HEK293 (cell line): ENCODE measurements at regions not wholly inside any gene's neighbourhood (a gene's known extent, or its start where the extent isn't known, plus 50 kb on each side); places are given as distances from the start of the nearest gene placed in this dataset.

Experiments used
- OSR2 ChIP-seq: fragments of 450-650 bp; formaldehyde crosslinking; IDR thresholded peaks from 2 replicates; pipeline ENCODE4 v1.5.1; 2016; ENCODE audit warnings: missing biosample characterization, missing genetic modification characterization
- SETDB1 ChIP-seq: IDR thresholded peaks from one replicate; pipeline ENCODE4 v1.6.1; 2017; ENCODE audit warnings: mild to moderate bottlenecking, low read length, moderate library complexity, mixed read lengths; ENCODE audit not compliant: insufficient read length
- YY1 ChIP-seq: fragments of 450-650 bp; formaldehyde crosslinking; IDR thresholded peaks from 2 replicates; pipeline ENCODE4 v1.5.1; 2018; ENCODE audit warnings: missing biosample characterization, missing genetic modification characterization
- ZNF423 ChIP-seq: fragments of 450-650 bp; formaldehyde crosslinking; IDR thresholded peaks from 2 replicates; pipeline ENCODE4 v1.5.1; 2016; ENCODE audit warnings: missing biosample characterization, missing genetic modification characterization
- ZNF623 ChIP-seq: fragments of 450-650 bp; formaldehyde crosslinking; IDR thresholded peaks from 2 replicates; pipeline ENCODE4 v1.5.1; 2016; ENCODE audit warnings: missing biosample characterization, missing genetic modification characterization
- ZNF639 ChIP-seq: fragments of 450-650 bp; formaldehyde crosslinking; IDR thresholded peaks from 2 replicates; pipeline ENCODE4 v1.5.1; 2016; ENCODE audit warnings: missing biosample characterization, missing genetic modification characterization
- ZNF776 ChIP-seq: fragments of 450-650 bp; formaldehyde crosslinking; IDR thresholded peaks from 2 replicates; pipeline ENCODE4 v1.5.0; 2017; ENCODE audit warnings: missing biosample characterization, missing genetic modification characterization, borderline replicate concordance
- TF ChIP-seq, protein P1 (sequence below): fragments of 450-650 bp; formaldehyde crosslinking; IDR thresholded peaks from 2 replicates; pipeline ENCODE4 v1.5.1; 2016; ENCODE audit warnings: missing biosample characterization, missing genetic modification characterization
- TF ChIP-seq, protein P2 (sequence below): fragments of 450-650 bp; formaldehyde crosslinking; IDR thresholded peaks from 2 replicates; pipeline ENCODE4 v1.5.1; 2016; ENCODE audit warnings: missing biosample characterization, missing genetic modification characterization, low read depth

DNA sequence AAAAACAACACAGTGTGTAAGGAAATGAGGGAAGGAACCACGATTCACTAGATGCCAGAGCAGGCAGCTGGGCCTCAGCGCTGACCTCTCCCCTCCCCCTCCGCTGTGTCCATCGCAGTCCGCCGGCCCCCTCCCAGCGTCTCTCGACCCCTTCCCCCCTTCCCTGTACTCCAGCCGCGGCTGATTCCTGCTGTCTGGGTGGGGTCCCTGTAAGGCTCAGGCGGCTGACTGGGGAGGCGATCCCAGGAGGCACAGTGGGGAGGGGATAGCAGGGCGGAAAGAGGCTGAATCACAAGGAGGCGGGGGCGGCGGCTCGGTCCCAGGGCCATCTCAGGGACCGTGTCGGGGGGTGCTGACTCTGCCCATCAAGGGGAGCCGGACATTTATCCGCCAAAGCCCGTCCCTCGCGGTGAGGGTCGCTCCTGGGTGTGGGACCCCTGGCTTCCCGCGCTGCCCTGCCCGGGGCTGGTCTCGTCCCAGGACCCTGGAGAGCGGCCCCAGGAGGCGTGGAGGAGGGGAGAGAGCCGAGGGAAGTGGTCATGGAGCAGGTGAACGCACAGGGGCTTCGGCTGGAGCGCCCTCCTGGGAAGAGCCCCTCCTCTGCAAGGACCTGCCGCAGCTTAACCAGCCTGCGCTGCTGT lies 241.9 kb downstream of the PTPRU start:
- TF ChIP-seq SETDB1 (no peak), ZNF423 (tag by site-specific recombination) (no peak), YY1 (no peak), ZNF776 (no peak), ZNF623 (tag by site-specific recombination) (no peak), ZNF639 (tag by site-specific recombination) (no peak), OSR2 (tag by site-specific recombination) (no peak)
- TF ChIP-seq, protein P1, sequence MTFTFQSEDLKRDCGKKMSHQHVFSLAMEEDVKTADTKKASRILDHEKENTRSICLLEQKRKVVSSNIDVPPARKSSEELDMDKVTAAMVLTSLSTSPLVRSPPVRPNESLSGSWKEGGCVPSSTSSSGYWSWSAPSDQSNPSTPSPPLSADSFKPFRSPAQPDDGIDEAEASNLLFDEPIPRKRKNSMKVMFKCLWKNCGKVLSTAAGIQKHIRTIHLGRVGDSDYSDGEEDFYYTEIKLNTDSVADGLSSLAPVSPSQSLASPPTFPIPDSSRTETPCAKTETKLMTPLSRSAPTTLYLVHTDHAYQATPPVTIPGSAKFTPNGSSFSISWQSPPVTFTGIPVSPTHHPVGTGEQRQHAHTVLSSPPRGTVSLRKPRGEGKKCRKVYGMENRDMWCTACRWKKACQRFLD, result no peak
- TF ChIP-seq, protein P2, sequence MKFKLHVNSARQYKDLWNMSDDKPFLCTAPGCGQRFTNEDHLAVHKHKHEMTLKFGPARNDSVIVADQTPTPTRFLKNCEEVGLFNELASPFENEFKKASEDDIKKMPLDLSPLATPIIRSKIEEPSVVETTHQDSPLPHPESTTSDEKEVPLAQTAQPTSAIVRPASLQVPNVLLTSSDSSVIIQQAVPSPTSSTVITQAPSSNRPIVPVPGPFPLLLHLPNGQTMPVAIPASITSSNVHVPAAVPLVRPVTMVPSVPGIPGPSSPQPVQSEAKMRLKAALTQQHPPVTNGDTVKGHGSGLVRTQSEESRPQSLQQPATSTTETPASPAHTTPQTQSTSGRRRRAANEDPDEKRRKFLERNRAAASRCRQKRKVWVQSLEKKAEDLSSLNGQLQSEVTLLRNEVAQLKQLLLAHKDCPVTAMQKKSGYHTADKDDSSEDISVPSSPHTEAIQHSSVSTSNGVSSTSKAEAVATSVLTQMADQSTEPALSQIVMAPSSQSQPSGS, result no peak
